ENCODE measurements at regions not wholly inside any gene's neighbourhood (a gene's known extent, or its start where the extent isn't known, plus 50 kb on each side); places are given as distances from the start of the nearest gene placed in this dataset.

DNA sequence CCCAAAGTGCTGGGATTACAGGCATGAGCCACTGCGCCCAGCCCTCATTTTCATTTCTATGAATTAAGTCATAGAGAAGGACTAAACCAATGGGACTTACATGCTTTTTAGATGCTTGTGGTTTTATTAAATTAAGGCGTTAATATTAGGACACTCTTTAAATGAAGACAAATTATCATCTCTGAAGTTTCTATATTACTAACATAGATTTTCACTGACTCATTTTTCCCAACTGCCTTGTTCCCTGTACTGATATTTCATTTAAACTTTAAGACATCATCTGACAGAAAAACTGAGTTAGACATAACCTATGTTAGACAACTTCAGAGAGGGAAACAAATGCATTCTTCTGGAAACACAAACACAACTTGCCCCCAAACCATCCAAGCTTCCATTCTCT lies 99.8 kb downstream of the BTG1 start:
- Histone ChIP-seq H3K9me3 (no peaks in the 10 kb centered on the region), H3K27me3 (replicated peaks; ENCODE audit: insufficient read depth) (no peaks in the 10 kb centered on the region), H3K27ac (no peak overlapping the region), H3K4me3 (no peak overlapping the region), H3K36me3 (no peaks in the 10 kb centered on the region), H3K4me1 (replicated peaks) (no peaks in the 10 kb centered on the region)
- DNase-seq (ENCODE audit: low spot score) = no peak
- TF ChIP-seq POLR2A (IDR thresholded peaks at IDR 0.05) = no peak
- TF ChIP-seq, protein P1, sequence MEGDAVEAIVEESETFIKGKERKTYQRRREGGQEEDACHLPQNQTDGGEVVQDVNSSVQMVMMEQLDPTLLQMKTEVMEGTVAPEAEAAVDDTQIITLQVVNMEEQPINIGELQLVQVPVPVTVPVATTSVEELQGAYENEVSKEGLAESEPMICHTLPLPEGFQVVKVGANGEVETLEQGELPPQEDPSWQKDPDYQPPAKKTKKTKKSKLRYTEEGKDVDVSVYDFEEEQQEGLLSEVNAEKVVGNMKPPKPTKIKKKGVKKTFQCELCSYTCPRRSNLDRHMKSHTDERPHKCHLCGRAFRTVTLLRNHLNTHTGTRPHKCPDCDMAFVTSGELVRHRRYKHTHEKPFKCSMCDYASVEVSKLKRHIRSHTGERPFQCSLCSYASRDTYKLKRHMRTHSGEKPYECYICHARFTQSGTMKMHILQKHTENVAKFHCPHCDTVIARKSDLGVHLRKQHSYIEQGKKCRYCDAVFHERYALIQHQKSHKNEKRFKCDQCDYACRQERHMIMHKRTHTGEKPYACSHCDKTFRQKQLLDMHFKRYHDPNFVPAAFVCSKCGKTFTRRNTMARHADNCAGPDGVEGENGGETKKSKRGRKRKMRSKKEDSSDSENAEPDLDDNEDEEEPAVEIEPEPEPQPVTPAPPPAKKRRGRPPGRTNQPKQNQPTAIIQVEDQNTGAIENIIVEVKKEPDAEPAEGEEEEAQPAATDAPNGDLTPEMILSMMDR (IDR thresholded peaks at IDR 0.05) = no peak
- TF ChIP-seq POLR2AphosphoS5 (IDR thresholded peaks at IDR 0.05) = no peak
- intact Hi-C loops (cut with DNase I) = no loop called here
- 99% methylated on average over 2 of the region's 2 CpGs for WGBS

DNA sequence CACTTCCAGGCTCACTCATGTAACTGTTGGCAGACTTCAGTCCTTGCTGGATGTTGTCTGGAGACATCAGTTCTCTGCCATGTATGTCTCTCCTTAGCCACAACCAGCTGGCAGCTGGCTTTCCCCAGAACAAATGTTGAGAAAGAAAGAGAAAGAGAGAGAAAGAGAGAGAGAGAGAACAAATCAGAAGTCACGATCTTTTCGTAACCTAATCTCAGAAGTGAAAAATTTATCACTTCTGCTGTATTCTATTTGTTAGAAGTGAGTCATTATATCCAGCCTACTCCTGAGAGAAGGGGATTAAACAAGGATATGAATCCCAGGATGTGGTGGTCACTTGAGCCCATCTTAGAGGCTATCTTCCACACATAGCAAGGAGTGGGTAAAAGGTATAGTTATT lies 101.2 kb downstream of the BTG1 start:
- WGBS = 89% methylated on average over 2 of the region's 2 CpGs

DNA sequence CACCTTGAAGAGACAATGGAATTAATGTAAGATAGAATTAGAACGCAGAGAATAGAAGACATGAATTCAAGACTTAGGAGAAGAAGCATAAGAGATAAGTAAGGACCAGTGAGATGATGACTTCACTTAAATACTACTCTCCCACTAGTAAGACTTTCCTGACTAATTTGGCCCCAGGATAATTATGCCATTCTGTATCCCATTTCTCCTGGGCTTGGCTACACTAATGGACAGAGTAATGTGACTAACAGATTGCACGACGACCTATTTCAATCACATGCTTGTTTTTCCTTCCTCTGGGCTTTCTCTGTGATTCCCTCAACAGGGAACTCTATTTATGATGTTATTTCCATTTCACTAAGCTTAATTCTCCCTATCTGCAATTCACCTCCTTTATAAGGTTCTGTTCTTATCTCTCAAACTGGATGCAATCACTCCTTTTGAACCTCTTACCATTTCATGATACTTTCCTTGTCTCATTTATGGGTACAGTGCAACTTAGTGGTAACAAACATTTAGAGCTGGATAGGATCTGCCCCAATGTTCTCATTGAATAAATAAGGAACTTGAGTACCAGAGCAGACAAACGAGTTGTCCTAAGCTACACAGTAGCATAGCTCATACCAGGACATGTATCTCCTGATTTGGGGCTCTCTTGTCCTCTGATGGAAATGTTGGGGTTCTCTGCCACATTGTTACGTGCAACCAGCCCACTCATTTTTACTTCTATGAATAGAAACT lies 102.7 kb downstream of the BTG1 start:
- no peaks in the 10 kb centered on the region for H3K27me3 ChIP-seq (replicated peaks; ENCODE audit: insufficient read depth)
- TF ChIP-seq POLR2AphosphoS5 (IDR thresholded peaks at IDR 0.05) = peak; percentile 79
- TF ChIP-seq POLR2A (IDR thresholded peaks at IDR 0.05) = no peak
- DNase-seq (ENCODE audit: low spot score) = peak; percentile 27
- intact Hi-C loops (cut with DNase I) = no loop called here
- H3K27ac ChIP-seq = no peak overlapping the region
- H3K4me1 ChIP-seq (replicated peaks) = no peaks in the 10 kb centered on the region
- H3K4me3 ChIP-seq = no peak overlapping the region
- no peaks in the 10 kb centered on the region for H3K36me3 ChIP-seq
- WGBS = 82% methylated on average over 5 of the region's 5 CpGs
- no peaks in the 10 kb centered on the region for H3K9me3 ChIP-seq

More for the DNA sequence above, 101.2 kb downstream of the BTG1 start:
- no peak for DNase-seq (ENCODE audit: low spot score)
- TF ChIP-seq POLR2A (IDR thresholded peaks at IDR 0.05) (no peak), POLR2AphosphoS5 (IDR thresholded peaks at IDR 0.05) (no peak)
- TF ChIP-seq, protein P1 (IDR thresholded peaks at IDR 0.05) = no peak
- no peak overlapping the region for H3K27ac ChIP-seq
- no peaks in the 10 kb centered on the region for H3K9me3 ChIP-seq
- no peaks in the 10 kb centered on the region for H3K36me3 ChIP-seq
- intact Hi-C loops (cut with DNase I) = no loop called here
- no peak overlapping the region for H3K4me3 ChIP-seq
- H3K4me1 ChIP-seq (replicated peaks) = no peaks in the 10 kb centered on the region
- no peaks in the 10 kb centered on the region for H3K27me3 ChIP-seq (replicated peaks; ENCODE audit: insufficient read depth)

DNA sequence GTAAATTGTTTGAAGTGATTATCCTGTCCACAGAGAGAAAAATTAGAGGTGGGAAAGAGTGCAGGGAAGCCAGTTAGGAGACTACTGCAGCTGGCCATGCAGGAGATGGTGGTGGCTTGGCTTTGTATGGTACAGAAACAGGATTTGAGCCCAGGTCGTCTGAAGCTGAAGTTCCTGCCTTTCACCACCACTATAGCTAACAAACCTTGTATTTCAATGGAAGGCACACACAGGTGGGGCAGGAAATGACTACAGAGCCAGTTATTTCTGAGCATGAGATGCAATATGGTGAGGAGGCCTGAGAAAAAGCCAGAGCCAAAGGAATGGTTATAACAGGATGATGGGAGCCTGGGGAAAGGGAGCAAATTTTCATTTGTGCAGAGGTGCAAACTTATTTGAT lies 103.9 kb downstream of the BTG1 start:
- no peaks in the 10 kb centered on the region for H3K27me3 ChIP-seq (replicated peaks; ENCODE audit: insufficient read depth)
- no peak overlapping the region for H3K27ac ChIP-seq
- intact Hi-C loops (cut with DNase I) = no loop called here
- TF ChIP-seq POLR2A (IDR thresholded peaks at IDR 0.05) (no peak), POLR2AphosphoS5 (IDR thresholded peaks at IDR 0.05) (no peak)
- TF ChIP-seq, protein P1 (IDR thresholded peaks at IDR 0.05) = peak in 1 of 4 experiments; percentile 7
- H3K4me1 ChIP-seq (replicated peaks) = no peaks in the 10 kb centered on the region
- WGBS = 45% methylated on average over 1 of the region's 1 CpG
- no peak overlapping the region for H3K4me3 ChIP-seq
- DNase-seq (ENCODE audit: low spot score) = no peak
- H3K9me3 ChIP-seq = no peaks in the 10 kb centered on the region
- no peaks in the 10 kb centered on the region for H3K36me3 ChIP-seq

DNA sequence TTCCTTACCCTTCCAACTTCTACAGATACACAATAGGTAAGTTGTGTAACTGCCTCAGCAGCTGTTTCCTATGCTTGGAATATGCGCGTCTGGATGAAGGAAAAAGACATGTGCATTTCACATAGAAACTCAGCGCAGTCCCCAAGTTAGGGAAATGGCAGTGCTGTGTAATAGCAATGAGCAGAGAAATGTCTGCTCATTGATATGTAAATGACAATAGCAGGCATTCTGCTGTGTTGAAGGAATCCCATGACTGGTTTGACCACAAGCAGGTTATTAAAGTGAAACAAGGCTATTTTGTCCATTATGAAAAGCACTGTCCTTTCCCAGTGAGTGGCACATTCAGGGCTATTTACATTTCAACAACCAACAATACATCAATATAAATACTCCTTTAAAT lies 106.6 kb downstream of the BTG1 start:
- Histone ChIP-seq H3K27me3 (replicated peaks; ENCODE audit: insufficient read depth) (no peaks in the 10 kb centered on the region), H3K4me1 (replicated peaks) (no peaks in the 10 kb centered on the region), H3K4me3 (no peak overlapping the region), H3K27ac (no peak overlapping the region), H3K9me3 (no peaks in the 10 kb centered on the region), H3K36me3 (no peaks in the 10 kb centered on the region)
- TF ChIP-seq POLR2A (IDR thresholded peaks at IDR 0.05) = no peak
- TF ChIP-seq POLR2AphosphoS5 (IDR thresholded peaks at IDR 0.05) = no peak
- TF ChIP-seq, protein P1 (IDR thresholded peaks at IDR 0.05) = no peak
- intact Hi-C loops (cut with DNase I) = no loop called here
- 94% methylated on average over 3 of the region's 3 CpGs for WGBS
- DNase-seq (ENCODE audit: low spot score) = no peak
